HG02678 (cell line): ENCODE measurements at regions not wholly inside any gene's neighbourhood (a gene's known extent, or its start where the extent isn't known, plus 50 kb on each side); places are given as distances from the start of the nearest gene placed in this dataset.

Source experiments
- ATAC-seq: cut with Tn5 transposase; IDR thresholded peaks from one replicate; pipeline ENCODE4 v1.9.1; 2021; ENCODE audit warnings: mild to moderate bottlenecking, moderate library complexity; ENCODE audit not compliant: unreplicated experiment

DNA sequence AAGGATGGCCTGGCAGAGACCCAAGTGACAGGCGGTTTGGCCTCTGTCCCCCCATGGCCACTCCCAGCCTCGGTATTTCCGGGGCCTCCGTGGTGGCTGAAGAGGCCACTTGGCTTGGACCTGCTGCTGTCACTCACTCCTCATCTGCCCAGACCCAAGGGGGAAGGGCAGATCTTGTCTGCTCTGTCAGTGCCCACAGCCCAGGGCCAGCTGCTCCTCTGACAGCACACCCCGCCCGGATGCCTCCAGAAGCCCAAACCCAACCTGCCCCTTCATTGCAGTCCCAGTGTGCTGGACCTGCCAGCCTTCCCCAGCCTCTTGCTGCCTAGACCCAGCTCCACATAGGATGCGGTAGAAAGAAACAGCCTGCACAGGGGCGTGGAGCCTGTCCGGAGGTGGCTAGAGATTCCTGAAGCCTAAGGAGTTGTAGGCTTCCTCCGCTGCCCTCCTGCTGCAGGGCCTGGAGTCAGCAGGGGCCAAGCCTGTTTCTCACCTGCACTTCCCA is 52.0 kb downstream of the MAGEF1 start:
- ATAC-seq: no peak

DNA sequence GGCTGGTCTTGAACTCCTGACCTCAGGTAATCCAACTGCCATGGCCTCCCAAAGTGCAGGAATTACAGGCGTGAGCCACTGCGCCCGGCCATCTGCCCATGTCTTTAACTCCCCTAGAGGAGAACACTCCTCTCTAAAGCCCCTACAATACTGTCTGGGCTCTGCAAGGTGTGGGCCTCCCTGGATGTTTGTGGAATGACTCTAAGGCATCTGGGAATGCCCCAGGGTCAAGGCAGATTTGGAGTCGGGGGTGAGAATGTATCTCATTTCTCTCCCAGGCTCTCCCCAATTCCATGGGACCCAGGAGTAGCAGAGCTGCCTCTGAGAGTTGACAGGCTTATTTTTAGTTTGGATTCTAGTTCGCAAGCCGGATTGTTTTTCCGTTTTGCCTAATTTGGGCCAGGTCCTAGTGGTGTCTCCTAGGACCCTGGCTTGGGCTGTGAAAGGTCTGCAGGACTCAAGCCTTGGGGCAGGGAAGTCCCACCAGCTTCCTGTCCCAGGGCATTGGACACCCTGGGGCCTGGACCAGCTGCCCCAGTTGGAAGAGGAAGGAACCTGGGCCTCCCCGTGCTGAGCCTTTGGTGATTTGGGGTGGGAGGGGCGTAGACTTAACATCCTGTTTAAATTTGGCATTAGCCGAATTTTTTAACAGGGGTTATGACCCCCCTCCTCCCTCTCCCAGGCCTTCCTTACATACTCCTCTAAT is 53.5 kb downstream of the MAGEF1 start:
- ATAC-seq: no peak

DNA sequence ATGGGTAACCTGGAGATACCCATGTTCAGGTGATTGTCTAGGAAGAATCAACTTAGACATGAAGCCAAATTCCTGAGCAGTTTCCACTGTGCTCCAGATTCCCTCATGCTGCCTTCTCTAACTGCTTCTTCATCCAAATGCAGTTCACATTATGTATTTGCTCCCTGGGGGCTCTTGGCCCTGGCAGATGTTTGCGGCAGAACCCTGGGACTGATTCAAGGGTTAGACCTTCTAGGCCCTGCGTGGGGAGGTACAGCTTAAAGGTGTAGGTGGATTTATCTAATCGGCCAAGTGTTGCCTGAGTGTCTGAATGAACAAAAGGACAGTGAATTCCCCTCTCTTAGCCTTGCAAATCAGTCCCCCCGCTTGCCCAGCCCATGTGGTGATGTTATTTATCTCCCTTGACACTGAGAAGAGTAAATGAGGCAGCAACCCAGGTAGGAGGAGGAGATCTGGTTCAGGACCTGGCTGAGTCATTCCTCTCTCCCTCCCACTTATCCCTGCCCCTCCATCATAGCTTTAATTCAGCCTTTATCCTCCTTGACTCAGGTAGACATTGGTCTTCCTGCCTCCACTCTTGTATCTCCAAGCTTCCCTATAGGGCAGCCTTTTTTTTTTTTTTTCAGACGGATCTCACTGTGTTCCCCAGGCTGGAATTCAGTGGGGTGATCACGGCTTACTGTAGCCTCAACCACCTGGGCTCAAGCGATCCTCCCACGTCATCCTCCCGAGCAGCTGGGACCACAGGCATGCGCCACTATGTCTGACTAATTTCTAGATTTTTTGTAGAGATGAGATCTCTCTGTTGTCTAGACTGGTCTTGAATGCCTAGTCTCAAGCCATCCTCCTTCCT is 54.8 kb downstream of the MAGEF1 start:
- peak; percentile 75 for ATAC-seq

GRCh38 chr3:184656458-184656828 is 55.4 kb downstream of the MAGEF1 start:
- ATAC-seq: no peak

- ATAC-seq: no peak
These were observed 56.3 kb downstream of the MAGEF1 start for GRCh38 chr3:184655597-184655996.

GRCh38 chr3:184654375-184654774 is 57.5 kb downstream of the MAGEF1 start:
- ATAC-seq: no peak

GRCh38 chr3:184652465-184652864 is 59.4 kb downstream of the MAGEF1 start:
- ATAC-seq: no peak

DNA sequence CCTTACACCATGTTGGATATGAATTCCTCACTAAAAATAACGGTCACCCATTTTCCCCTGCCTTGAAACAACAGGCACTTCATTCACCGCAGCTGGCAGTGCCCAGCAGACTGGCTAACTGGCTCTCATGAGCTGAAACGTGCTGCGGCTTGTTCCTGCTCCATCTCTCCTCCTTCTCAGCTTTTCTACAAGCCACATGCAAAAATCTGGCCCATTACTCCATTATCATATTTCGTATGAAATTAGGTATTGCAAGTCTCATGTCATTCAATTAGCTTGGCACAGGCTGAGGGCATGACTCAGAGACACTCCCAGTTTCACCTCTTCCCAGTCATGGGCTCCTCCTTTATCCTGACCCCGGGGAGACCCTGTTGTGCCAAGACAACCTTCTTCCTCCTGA is 60.0 kb downstream of the MAGEF1 start:
- no peak for ATAC-seq

DNA sequence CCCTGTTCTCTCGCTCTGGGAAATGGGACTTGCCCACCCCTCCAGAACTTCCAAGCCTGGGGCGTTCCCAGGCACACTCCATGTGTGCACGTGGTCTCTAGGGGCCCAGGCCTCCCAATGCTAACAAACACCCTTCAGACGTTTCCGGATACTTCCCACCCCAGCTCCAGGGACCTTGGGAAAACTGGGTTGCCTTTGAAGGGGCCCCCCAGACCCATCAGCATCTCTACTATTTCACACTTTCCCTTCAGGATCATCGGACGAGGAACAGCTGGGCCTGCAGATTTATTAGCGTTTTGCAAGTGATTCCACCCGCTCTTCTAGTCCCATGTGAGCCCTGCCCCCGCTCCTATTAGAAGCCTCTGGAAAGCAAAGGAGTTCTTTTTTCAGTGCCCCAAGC is 63.2 kb downstream of the MAGEF1 start:
- no peak for ATAC-seq

DNA sequence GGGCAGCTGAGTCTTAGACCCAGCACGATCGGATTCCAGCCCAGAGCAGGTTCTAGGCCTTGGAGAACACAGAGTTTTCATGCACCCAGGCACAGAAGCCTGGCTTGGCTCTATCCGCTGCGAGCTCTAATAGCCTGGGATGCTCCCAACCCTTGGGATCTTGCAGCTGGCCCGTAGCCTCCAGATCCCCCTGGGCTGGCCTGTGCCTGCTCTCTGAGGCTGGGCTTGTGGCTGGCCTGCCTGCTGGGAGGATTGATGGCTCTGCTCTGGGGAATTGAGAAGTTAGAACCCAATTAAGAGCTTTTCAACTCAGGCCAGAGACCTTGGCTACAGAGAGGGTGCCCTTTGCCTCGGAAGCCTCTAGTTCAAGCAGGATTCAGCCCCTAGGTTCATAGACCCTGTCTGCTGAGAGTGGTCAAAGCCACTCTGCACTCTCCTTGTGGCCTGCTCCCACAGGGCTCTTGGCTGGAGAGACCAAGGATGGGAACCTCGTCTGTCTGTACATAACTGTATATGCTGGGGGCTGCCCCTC is 64.4 kb downstream of the MAGEF1 start:
- ATAC-seq: no peak

- no peak for ATAC-seq
These were observed 66.5 kb downstream of the MAGEF1 start for GRCh38 chr3:184645336-184645735.

- no peak for ATAC-seq
These were observed 68.4 kb downstream of the MAGEF1 start for GRCh38 chr3:184643442-184643841.

DNA sequence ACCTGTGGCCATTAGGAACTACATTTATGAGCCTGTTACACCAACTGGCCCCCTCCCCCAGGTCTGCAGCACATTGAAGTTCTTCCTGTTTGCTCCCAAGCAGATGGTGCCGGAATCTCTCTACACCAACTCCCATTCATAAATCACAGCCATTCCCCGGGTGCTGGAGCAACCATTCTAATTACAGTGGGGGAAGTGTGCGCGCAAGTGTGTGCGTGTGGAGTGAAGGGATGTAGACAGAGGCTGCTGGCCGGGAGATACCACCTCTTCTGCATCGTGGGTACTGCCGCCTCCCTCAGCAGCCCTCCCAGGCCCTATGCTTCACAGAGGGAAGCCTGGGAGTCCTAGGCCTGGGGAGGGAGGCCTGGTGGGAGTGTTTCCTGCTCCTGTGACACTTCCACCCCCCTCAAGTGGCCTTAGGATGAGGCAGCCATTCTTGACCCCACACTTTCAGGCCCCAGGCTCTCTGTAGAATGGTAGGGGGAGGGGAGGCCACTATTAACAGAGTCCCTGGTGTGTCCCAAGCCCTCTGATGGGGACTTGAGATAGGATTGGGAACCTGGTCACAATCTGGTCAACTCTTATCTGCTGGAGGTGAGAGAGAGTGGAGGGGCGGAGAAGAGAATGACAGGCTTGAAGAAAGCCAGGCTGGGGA is 69.1 kb downstream of the MAGEF1 start:
- ATAC-seq: no peak

DNA sequence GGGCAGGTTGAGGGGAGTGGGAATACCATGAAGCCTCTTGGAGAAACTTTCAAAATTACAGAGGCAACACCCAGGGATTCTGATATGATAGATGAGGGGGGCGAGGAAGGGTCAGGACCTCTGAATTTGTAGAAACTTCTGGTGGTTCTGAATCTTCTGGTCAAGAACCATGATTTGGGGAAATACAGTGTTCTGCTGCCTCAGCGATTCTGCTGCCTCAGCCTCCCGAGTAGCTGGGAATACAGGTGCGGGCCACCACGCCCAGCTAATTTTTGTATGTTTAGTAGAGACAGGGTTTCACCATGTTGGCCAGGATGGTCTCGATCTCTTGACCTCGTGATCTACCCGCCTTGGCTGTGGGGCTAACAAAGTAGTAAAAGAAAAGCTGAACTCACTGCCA is 70.4 kb downstream of the MAGEF1 start:
- no peak for ATAC-seq

DNA sequence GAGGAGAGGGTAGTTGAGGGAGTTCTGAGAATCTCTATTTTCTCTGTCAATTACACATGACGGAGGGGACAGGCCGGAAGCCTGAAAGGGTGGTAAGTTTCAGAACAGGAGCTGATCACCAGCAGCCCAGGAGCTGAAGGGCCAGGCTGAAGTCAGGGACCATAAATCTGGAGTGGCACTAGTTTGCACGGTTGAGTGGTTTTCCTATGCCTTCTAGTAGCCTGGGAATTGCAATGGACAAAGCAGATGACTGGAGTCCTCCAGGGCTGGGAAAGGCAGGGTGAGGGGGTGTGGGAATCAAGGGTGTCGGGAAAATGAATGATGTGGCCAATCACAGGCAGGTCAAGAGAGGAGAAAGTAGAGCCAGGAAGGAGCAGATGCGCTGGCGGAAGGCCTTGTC is 72.5 kb downstream of the MAGEF1 start:
- ATAC-seq: no peak

DNA sequence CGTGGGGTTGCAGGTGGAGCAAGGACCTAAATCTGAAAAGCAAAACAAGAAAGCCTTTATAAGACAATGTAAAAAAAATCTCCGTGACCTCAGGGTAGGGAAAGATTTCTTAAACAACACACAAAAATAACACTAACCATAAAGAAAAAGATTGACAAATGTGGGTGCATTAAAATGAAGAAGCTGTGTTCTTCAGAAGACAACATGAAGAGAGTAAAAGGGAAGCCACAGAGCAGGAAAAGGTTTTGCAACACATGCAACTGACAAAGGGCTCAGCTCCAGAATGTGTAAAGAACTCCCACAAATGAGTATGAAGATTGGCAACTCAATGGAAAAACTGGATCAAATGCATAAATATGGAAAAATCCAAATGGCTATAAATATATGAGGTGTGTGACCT is 74.2 kb downstream of the MAGEF1 start:
- no peak for ATAC-seq

GRCh38 chr3:184636741-184637316 is 75.0 kb downstream of the MAGEF1 start:
- ATAC-seq: no peak

DNA sequence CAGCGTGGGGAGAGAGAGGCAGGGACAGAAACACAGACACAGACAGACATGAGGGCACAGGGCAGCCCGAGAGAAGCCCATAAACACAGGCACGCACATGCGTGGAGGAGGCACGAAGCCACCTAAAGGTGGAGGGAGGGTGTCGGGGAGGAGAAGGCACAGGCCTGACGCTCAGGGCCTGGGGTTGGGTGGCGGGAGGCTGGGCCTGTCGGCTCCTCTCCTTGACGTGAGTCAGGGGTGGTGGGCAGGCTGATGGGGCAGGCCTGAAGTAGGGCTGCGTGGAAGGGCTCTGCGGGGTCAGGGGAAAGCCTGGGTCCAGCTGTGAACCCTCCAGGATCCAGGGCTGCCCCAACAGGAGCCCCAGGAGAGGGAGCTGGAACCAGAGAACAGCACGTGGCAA is 74.2 kb downstream of the EPHB3 start:
- no peak for ATAC-seq

- ATAC-seq: no peak
These were observed 73.5 kb downstream of the EPHB3 start for GRCh38 chr3:184635126-184635525.

- no peak for ATAC-seq
These were observed 71.6 kb downstream of the EPHB3 start for GRCh38 chr3:184633237-184633579.

- no peak for ATAC-seq
These were observed 71.1 kb downstream of the EPHB3 start for GRCh38 chr3:184632551-184633236.
